ENCODE measurements at regions not wholly inside any gene's neighbourhood (a gene's known extent, or its start where the extent isn't known, plus 50 kb on each side); places are given as distances from the start of the nearest gene placed in this dataset.

DNA sequence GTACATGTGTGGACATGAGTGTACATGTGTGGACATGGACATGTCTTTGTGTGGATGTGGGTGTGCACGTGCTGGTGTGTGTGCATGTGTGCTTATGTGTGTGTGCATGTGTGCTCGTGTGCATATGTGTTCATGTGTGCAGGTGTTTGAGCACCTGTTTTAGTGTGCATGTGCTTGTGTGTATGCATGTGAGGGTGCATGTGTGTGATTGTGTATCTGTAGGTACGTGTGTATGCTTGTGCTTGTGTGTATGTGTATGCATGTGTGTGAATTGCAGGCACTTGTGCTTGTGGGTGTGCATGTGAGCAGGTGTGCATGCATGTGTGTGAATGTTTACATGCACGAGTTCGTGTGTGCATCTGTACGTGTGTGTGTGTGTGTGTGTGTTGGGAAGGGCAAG lies 300.6 kb upstream of the EEF2KMT start:
- TF ChIP-seq, protein P1, sequence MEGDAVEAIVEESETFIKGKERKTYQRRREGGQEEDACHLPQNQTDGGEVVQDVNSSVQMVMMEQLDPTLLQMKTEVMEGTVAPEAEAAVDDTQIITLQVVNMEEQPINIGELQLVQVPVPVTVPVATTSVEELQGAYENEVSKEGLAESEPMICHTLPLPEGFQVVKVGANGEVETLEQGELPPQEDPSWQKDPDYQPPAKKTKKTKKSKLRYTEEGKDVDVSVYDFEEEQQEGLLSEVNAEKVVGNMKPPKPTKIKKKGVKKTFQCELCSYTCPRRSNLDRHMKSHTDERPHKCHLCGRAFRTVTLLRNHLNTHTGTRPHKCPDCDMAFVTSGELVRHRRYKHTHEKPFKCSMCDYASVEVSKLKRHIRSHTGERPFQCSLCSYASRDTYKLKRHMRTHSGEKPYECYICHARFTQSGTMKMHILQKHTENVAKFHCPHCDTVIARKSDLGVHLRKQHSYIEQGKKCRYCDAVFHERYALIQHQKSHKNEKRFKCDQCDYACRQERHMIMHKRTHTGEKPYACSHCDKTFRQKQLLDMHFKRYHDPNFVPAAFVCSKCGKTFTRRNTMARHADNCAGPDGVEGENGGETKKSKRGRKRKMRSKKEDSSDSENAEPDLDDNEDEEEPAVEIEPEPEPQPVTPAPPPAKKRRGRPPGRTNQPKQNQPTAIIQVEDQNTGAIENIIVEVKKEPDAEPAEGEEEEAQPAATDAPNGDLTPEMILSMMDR (conservative IDR thresholded peaks at IDR 0.05; ENCODE audit: low read depth, low read length): no peak
- TF ChIP-seq EZH2 (IDR thresholded peaks at IDR 0.05; ENCODE audit: low read length, unreplicated experiment) (no peak), EZH2phosphoT487 (IDR thresholded peaks at IDR 0.05; ENCODE audit: borderline replicate concordance, low read length) (no peak)
